Panc1 (cell line): ENCODE measurements at regions not wholly inside any gene's neighbourhood (a gene's known extent, or its start where the extent isn't known, plus 50 kb on each side); places are given as distances from the start of the nearest gene placed in this dataset.

Experiments
- CTCF ChIP-seq: fragments of 450-650 bp; IDR thresholded peaks from 2 replicates; pipeline ENCODE4 v1.5.1; 2017; ENCODE audit warnings: mild to moderate bottlenecking
- POLR2AphosphoS5 ChIP-seq: IDR thresholded peaks from 2 replicates; pipeline ENCODE4 v1.6.1; 2012; ENCODE audit warnings: mild to moderate bottlenecking, low read depth, low read length, moderate library complexity
- TF ChIP-seq, protein P1 (sequence below), 2 experiments: IDR thresholded peaks; 2 replicates each; pipeline ENCODE4 v1.6.1; 2011 to 2012; ENCODE audit warnings: low read depth in 2 of 2, control low read depth in 1 of 2, low read length in 1 of 2, mild to moderate bottlenecking in 1 of 2, moderate library complexity in 1 of 2; ENCODE audit not compliant: insufficient read depth in 1 of 2

- no peak for TF ChIP-seq CTCF
- no peak for TF ChIP-seq POLR2AphosphoS5
- TF ChIP-seq, protein P1, sequence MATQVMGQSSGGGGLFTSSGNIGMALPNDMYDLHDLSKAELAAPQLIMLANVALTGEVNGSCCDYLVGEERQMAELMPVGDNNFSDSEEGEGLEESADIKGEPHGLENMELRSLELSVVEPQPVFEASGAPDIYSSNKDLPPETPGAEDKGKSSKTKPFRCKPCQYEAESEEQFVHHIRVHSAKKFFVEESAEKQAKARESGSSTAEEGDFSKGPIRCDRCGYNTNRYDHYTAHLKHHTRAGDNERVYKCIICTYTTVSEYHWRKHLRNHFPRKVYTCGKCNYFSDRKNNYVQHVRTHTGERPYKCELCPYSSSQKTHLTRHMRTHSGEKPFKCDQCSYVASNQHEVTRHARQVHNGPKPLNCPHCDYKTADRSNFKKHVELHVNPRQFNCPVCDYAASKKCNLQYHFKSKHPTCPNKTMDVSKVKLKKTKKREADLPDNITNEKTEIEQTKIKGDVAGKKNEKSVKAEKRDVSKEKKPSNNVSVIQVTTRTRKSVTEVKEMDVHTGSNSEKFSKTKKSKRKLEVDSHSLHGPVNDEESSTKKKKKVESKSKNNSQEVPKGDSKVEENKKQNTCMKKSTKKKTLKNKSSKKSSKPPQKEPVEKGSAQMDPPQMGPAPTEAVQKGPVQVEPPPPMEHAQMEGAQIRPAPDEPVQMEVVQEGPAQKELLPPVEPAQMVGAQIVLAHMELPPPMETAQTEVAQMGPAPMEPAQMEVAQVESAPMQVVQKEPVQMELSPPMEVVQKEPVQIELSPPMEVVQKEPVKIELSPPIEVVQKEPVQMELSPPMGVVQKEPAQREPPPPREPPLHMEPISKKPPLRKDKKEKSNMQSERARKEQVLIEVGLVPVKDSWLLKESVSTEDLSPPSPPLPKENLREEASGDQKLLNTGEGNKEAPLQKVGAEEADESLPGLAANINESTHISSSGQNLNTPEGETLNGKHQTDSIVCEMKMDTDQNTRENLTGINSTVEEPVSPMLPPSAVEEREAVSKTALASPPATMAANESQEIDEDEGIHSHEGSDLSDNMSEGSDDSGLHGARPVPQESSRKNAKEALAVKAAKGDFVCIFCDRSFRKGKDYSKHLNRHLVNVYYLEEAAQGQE (IDR thresholded peaks at IDR 0.05; ENCODE audit: insufficient read depth in 1 of 2, low read depth in 2 of 2, low read length in 1 of 2) = no peak
Measured at GRCh38 chr1:221575605-221576004, 166.3 kb downstream of the DUSP10 start.
